Stomach (tissue), 4 donors: ENCODE measurements at regions not wholly inside any gene's neighbourhood (a gene's known extent, or its start where the extent isn't known, plus 50 kb on each side); places are given as distances from the start of the nearest gene placed in this dataset.

ENCODE experiments used
- POLR2A ChIP-seq, 4 donors: fragments of 450-650 bp; IDR thresholded peaks; one replicate each; pipeline ENCODE4 v1.6.1; 2016; ENCODE audit warnings: antibody characterized with exemption in 4 of 4, control low read depth in 2 of 4, mild to moderate bottlenecking in 1 of 4, moderate library complexity in 1 of 4
- POLR2AphosphoS5 ChIP-seq, 3 donors: sonication (generic); formaldehyde crosslinking; IDR thresholded peaks; one replicate each; pipeline ENCODE4 v1.6.1; 2016; ENCODE audit warnings: antibody characterized with exemption in 3 of 3
- TF ChIP-seq, protein P1 (sequence below), 7 experiments: fragments of 450-650 bp in 4 of 7; fragments of 200-600 bp in 3 of 7; sonication (generic) in 3 of 7; IDR thresholded peaks; one replicate each; pipeline ENCODE4 v1.5.1; 2016 to 2019; ENCODE audit warnings: antibody characterized with exemption in 7 of 7, control low read depth in 2 of 7, mild to moderate bottlenecking in 1 of 7

DNA sequence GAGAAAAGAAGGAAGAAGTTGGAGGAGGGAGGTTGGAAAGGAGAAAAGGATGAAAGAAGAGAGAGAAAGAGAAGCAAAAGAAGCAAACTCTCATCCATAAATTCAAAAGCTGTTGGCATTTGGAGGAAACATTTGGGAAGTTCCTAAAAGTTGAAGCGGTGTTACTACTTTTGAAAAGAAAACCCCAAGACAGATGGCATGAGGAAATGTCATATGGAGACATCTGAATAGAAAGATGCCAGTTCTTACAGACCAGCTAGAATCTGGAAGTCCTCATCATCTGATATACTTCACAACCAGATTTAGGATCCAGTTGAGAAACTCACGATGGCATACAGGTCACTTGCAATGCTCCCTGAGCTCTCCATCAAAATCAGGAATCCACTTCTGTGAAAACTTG is 86.9 kb downstream of the RAP2A start:
- TF ChIP-seq, protein P1, sequence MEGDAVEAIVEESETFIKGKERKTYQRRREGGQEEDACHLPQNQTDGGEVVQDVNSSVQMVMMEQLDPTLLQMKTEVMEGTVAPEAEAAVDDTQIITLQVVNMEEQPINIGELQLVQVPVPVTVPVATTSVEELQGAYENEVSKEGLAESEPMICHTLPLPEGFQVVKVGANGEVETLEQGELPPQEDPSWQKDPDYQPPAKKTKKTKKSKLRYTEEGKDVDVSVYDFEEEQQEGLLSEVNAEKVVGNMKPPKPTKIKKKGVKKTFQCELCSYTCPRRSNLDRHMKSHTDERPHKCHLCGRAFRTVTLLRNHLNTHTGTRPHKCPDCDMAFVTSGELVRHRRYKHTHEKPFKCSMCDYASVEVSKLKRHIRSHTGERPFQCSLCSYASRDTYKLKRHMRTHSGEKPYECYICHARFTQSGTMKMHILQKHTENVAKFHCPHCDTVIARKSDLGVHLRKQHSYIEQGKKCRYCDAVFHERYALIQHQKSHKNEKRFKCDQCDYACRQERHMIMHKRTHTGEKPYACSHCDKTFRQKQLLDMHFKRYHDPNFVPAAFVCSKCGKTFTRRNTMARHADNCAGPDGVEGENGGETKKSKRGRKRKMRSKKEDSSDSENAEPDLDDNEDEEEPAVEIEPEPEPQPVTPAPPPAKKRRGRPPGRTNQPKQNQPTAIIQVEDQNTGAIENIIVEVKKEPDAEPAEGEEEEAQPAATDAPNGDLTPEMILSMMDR (IDR thresholded peaks at IDR 0.05): no peak
- TF ChIP-seq POLR2A (IDR thresholded peaks at IDR 0.05) (no peak), POLR2AphosphoS5 (IDR thresholded peaks at IDR 0.05) (no peak)
